ENCODE measurements at regions not wholly inside any gene's neighbourhood (a gene's known extent, or its start where the extent isn't known, plus 50 kb on each side); places are given as distances from the start of the nearest gene placed in this dataset.

- TF ChIP-seq TAF1 (IDR thresholded peaks at IDR 0.05; ENCODE audit: borderline replicate concordance, insufficient read depth, low read length) (no peak), POLR2AphosphoS5 (IDR thresholded peaks at IDR 0.05; ENCODE audit: low read depth, low read length) (no peak), FOXP2 (optimal IDR thresholded peaks at IDR 0.05; ENCODE audit: borderline replicate concordance, extremely low read depth, extremely low read length, insufficient read depth) (no peak)
- TF ChIP-seq, protein P1, sequence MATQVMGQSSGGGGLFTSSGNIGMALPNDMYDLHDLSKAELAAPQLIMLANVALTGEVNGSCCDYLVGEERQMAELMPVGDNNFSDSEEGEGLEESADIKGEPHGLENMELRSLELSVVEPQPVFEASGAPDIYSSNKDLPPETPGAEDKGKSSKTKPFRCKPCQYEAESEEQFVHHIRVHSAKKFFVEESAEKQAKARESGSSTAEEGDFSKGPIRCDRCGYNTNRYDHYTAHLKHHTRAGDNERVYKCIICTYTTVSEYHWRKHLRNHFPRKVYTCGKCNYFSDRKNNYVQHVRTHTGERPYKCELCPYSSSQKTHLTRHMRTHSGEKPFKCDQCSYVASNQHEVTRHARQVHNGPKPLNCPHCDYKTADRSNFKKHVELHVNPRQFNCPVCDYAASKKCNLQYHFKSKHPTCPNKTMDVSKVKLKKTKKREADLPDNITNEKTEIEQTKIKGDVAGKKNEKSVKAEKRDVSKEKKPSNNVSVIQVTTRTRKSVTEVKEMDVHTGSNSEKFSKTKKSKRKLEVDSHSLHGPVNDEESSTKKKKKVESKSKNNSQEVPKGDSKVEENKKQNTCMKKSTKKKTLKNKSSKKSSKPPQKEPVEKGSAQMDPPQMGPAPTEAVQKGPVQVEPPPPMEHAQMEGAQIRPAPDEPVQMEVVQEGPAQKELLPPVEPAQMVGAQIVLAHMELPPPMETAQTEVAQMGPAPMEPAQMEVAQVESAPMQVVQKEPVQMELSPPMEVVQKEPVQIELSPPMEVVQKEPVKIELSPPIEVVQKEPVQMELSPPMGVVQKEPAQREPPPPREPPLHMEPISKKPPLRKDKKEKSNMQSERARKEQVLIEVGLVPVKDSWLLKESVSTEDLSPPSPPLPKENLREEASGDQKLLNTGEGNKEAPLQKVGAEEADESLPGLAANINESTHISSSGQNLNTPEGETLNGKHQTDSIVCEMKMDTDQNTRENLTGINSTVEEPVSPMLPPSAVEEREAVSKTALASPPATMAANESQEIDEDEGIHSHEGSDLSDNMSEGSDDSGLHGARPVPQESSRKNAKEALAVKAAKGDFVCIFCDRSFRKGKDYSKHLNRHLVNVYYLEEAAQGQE (IDR thresholded peaks at IDR 0.05; ENCODE audit: insufficient read depth in 1 of 2, low read depth in 2 of 2, low read length in 2 of 2): no peak
Observed at GRCh38 chr15:93613386-93613785, 524.4 kb upstream of the RGMA start.

GRCh38 chr15:93612953-93613352, 523.9 kb upstream of the RGMA start:
- no peak for TF ChIP-seq POLR2AphosphoS5 (IDR thresholded peaks at IDR 0.05; ENCODE audit: low read depth, low read length)
- TF ChIP-seq TAF1 (IDR thresholded peaks at IDR 0.05; ENCODE audit: borderline replicate concordance, insufficient read depth, low read length): no peak
- TF ChIP-seq SIN3A (IDR thresholded peaks at IDR 0.05; ENCODE audit: borderline replicate concordance, insufficient read depth, low read length): no peak
- TF ChIP-seq FOXP2 (optimal IDR thresholded peaks at IDR 0.05; ENCODE audit: borderline replicate concordance, extremely low read depth, extremely low read length, insufficient read depth): no peak
- TF ChIP-seq, protein P1 (IDR thresholded peaks at IDR 0.05; ENCODE audit: insufficient read depth in 1 of 2, low read depth in 2 of 2, low read length in 2 of 2): no peak

DNA sequence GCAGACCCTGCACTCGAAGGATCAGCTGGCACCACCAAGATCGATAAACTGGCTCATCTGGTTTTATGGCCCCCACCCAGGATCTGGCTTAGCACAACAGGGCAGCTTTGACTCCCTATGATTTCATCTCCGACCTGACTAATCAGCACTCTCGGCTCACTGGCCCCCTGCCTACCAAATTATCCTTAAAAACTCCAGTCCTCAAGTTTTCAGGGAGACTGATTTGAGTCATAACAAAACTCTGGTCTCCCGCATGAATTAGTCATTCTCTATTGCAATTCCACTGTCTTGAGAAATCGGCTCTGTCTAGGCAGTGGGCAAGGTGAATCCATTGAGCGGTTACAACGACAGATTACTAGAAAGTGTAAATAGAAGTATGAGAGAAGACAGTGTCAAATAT, 521.9 kb upstream of the RGMA start:
- no peak for TF ChIP-seq SIN3A (IDR thresholded peaks at IDR 0.05; ENCODE audit: borderline replicate concordance, insufficient read depth, low read length)
- TF ChIP-seq, protein P1 (IDR thresholded peaks at IDR 0.05; ENCODE audit: insufficient read depth in 1 of 2, low read depth in 2 of 2, low read length in 2 of 2): no peak
- no peak for TF ChIP-seq TAF1 (IDR thresholded peaks at IDR 0.05; ENCODE audit: borderline replicate concordance, insufficient read depth, low read length)
- no peak for TF ChIP-seq POLR2AphosphoS5 (IDR thresholded peaks at IDR 0.05; ENCODE audit: low read depth, low read length)
- no peak for TF ChIP-seq FOXP2 (optimal IDR thresholded peaks at IDR 0.05; ENCODE audit: borderline replicate concordance, extremely low read depth, extremely low read length, insufficient read depth)

GRCh38 chr15:93608643-93609148, 519.7 kb upstream of the RGMA start:
- TF ChIP-seq FOXP2 (optimal IDR thresholded peaks at IDR 0.05; ENCODE audit: borderline replicate concordance, extremely low read depth, extremely low read length, insufficient read depth): no peak
- no peak for TF ChIP-seq TAF1 (IDR thresholded peaks at IDR 0.05; ENCODE audit: borderline replicate concordance, insufficient read depth, low read length)
- no peak for TF ChIP-seq SIN3A (IDR thresholded peaks at IDR 0.05; ENCODE audit: borderline replicate concordance, insufficient read depth, low read length)
- TF ChIP-seq, protein P1 (IDR thresholded peaks at IDR 0.05; ENCODE audit: insufficient read depth in 1 of 2, low read depth in 2 of 2, low read length in 2 of 2): no peak

DNA sequence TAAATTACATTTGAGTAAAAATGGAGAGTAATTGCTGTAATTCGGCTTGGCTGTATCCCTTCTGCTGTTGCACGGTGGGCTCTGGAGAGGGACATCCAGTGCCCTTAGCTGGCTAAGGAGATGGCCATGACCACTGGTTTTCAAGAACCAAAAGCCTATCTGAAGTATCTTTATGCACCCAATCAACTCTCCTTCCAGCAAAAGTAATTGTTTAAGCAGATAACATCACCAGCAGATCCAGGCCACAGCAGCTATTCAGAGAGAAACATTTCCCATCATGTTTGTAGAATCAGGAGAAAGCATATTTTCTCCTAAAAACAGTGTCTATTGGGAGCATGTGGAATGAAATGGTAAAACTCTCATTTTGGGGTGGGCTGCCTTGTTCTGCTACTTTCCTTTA, 514.5 kb upstream of the RGMA start:
- no peak for TF ChIP-seq SIN3A (IDR thresholded peaks at IDR 0.05; ENCODE audit: borderline replicate concordance, insufficient read depth, low read length)
- no peak for TF ChIP-seq TAF1 (IDR thresholded peaks at IDR 0.05; ENCODE audit: borderline replicate concordance, insufficient read depth, low read length)
- no peak for TF ChIP-seq POLR2AphosphoS5 (IDR thresholded peaks at IDR 0.05; ENCODE audit: low read depth, low read length)
- no peak for TF ChIP-seq FOXP2 (optimal IDR thresholded peaks at IDR 0.05; ENCODE audit: borderline replicate concordance, extremely low read depth, extremely low read length, insufficient read depth)
- TF ChIP-seq, protein P1 (IDR thresholded peaks at IDR 0.05; ENCODE audit: insufficient read depth in 1 of 2, low read depth in 2 of 2, low read length in 2 of 2): no peak

Data from PFSK-1 (cell line).